Dermis microvascular lymphatic vessel endothelial cell (primary cell): ENCODE measurements at regions not wholly inside any gene's neighbourhood (a gene's known extent, or its start where the extent isn't known, plus 50 kb on each side); places are given as distances from the start of the nearest gene placed in this dataset.

ENCODE experiments used
- DNase-seq, 2 donors: peaks; one replicate each; pipeline versions ENCODE4 v3.0.0 to v3.0.0-alpha.2; 2010; ENCODE audit warnings: low read depth in 2 of 2

DNA sequence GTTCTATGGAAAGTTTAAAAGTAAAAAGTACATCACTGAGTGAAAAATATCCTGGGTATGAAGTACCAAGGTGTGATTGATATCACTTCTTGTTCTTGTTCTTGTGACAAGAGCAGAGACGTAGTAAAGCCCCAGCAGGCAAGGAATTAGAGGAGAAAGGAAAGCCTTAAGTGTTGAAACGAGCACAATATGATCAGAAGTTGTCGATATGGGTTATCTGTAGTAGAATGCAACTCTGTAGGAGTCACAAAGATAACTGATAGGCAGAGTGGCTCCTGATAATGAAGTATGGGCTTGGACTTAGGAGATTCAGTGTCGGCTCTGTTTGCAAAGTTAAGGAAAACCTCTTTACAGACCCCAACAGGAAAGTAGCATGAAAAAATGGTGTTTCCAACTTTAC lies 1179.1 kb downstream of the DTWD2 start:
- no peak for DNase-seq

DNA sequence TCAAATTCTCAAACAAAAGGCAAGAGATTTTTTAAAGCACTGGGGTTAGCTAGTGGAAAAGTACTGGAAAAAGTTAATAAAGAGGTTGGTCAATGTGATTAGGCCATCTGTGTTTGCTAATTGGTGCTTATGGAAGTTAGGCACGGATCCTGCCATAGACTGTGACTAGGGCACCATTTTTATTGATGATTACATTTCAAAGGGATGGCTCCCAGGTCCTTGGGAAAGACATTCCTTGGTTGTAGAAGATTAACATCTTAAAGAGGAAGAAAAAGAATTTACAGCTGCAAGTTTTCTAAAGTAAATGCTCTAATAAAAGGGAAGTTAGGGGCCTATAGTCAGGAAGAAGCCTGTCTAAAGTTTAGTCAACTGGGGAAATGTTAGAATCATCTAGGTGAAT lies 1183.3 kb downstream of the DTWD2 start:
- no peak for DNase-seq

DNA sequence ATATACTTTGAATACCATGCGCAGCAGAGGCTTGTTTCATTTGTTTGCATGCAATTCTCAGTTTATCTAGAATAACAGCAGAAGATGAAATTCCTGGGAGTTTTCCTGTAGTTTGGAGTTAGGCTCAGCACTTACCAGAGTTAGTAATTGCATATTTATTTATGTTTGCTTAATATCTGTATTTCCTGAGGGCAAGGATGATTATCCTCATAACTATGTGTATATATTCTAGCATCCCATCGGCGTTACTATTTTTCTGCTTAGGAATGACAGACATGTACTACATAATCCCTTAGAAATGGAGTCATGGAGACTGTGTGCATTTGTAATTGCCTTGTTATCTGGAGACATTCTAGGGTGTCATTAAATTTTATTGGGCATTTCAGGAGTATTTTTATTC lies 1184.8 kb downstream of the DTWD2 start:
- no peak for DNase-seq

DNA sequence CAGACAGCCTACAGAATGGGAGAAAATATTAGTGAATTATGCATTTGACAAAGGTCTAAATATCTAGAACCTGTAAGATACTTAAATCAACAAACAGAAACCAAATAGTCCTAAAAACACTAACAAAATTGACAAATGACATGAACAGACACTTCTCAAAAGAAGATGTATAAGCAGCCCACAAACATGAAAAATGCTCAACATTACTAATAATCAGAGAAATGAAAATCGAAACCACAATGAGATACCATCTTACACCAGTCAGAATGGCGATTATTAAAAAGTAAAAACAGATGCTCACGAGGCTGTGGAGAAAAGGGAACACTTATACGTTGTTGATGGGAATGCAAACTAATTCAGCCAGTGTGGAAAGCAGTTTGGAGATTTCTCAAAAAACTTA lies 1186.8 kb downstream of the DTWD2 start:
- DNase-seq, result no peak

DNA sequence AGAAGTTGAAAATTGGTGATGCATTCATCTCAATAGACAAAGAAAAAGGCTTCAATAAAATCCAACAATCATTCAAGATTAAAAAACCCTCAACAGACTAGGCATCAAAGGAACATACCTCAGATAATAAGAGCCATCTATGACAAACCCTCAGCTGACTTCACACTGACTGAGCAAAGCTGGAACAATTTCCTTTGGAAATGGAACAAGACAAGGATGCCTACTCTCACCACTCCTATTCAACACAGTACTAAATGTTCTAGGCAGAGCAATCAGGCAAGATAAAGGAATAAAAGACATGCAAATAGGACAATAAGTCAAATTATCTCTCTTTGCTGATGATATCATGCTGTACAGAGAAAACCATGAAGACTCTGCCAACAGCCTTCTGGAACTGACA lies 1188.1 kb downstream of the DTWD2 start:
- no peak for DNase-seq

DNA sequence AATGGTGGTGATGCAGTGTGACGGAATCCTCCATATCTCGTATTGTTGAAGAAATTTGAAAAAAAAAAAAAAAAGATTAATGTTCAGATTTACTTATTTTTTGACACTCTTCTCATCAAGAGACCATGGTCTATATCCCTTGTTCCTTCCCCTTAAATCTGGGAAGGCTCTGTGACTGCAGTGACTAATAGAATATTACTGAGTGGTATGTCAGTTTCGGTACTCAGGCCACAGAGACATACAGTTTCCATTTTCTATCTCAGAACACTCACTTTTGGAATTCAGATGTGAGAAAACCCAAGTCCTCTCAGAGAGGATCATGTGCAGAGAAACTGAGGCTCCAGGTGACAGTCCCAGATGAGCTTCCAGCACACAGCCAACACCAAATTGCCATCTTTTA lies 1193.5 kb downstream of the DTWD2 start:
- no peak for DNase-seq

DNA sequence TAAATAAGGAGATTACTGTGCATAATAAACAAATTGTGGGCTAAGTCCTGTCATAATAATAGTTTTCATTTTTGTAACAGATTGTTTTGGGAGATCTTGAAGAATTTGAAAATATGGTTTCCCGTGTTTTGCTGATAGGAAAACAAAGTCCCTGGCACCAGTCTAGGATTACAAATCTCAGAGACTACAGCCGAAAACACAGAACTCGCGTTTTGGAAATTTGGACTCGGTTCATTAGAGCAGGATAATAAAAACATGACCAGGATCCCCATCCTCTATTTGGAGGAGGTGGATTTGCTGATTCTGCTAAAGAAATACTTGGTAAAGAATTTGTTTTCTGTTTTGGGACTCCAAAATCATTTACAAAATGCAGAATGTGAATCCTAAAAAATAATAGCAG lies 1194.4 kb downstream of the DTWD2 start:
- no peak for DNase-seq

DNA sequence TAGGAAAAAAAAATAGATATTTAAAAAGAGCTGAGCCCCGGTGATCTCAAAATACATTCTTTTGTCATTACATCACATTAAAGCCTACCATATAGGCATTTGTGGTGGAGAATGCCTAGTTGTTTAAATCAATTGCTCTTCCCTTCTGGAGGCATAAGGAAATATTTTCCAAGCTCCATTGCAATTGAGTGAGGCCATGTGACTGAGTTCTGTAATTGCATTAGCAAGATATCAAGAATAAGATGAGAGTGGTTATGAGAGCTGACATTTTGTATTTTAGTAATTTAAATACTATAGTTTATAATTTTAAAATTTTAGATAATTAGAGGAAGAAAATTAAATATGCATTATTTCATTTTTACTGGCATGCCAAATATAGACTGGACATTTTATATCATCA lies 1195.9 kb downstream of the DTWD2 start:
- no peak for DNase-seq

DNA sequence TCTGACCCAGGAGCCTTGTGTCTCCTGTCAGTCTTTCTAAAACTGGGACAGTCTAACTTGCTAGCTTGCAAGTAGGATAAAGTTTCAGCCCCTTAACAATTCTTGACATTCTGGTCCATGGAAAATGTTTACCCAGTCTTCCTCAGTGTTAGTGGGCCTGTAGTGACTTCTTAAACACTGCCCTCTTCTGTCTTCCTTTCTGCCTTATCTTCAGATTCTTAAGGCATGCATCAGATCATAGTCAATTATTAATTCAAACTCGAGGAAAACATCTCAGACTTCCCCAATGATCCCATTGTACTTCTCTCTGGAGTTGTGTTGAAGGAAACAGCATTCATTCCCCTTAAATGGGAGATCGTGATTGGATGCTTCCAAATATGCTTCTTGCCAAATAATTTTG lies 1199.8 kb downstream of the DTWD2 start:
- no peak for DNase-seq

DNA sequence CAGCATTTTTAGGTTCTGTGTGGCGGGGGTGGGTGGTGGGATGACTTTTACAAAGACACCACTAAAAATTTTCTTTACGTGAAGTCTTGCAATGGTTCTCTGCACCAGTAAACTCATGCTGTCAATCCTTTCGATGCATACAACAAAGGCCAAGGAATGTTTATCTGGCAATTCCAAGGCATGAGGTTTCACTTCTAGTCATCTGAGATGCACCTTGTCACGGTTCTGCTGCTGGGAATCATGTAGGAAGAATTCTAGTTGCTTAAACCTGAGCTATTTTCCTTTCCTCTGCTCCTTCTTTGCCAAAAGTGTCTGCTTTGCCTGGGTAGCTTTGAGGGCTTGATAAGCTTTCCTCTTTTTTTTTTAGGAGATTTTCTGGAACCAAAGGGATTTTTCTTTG lies 1204.5 kb upstream of the SEMA6A start:
- no peak for DNase-seq

DNA sequence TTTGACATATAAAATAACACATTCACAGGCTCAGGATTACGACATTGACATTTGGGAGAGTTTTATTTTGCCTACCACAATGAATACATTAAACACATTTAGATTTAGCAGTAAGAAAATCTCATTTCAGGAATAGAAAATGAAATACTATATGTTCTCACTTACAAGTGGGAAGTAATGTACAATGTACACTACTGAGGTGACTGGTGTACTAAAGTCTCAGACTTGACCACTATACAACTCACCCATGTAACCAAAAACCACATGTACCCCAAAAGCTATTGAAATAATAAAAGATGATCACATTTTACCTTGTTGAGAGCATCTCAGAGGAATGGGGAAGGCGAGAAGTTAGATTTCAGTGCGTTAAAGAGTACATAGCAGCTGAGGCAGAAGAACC lies 1202.4 kb upstream of the SEMA6A start:
- DNase-seq, result no peak

DNA sequence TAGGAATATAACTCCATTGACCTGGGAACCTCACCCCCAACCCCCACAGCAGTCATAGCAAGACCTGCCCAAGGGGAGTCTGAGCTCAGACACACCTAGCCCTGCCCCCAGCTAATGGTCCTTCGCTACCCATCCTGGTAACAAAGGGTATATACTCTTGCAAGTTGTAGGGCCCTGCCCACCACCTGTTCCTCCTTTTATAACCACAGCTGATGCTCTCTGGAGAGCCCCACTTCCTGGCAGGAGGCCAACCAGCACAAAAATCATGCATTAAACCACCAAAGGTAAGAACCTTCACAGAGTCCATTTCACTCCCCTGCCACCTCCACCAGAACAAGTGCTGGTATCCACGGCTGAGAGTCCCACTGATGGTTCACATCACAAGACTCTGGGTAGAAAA lies 1195.3 kb upstream of the SEMA6A start:
- DNase-seq, result no peak

DNA sequence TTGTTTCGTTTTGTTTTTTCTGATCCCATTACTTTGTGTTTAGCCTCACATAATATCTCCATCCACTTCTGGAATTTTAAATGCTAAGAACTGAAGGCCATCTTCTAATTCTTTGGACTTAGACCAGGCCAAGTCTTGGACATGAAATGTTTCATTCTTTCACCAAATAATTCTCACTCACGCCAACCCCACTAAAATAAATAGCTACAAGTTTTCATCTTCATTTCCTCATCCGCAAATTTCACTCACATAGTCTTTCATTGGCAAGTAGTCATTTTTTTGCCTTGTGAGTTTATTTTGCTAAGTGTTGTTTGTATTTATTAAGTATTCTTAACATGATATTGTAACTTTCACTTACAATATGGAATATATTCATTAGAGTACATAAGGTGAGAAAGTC lies 1188.6 kb upstream of the SEMA6A start:
- DNase-seq, result no peak

DNA sequence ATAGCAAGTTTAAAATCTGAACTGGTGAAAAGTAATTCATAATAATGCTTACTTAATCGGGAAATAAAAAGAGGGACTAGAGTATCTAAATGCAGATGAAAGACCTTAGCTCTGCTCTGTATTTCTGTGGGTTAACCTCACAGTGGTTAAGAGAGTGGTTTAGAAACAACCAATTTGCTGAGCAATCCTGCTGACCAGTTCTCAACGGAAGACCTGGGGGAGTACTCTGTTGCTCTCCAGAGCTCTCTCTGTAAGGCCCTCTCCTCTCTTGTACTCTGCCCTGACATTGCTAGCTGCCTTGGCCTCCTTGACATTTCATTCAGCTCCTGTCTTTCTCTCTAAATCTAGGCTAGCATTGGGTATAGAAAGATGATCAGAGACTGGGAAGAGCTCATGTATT lies 1186.6 kb upstream of the SEMA6A start:
- DNase-seq, result no peak

DNA sequence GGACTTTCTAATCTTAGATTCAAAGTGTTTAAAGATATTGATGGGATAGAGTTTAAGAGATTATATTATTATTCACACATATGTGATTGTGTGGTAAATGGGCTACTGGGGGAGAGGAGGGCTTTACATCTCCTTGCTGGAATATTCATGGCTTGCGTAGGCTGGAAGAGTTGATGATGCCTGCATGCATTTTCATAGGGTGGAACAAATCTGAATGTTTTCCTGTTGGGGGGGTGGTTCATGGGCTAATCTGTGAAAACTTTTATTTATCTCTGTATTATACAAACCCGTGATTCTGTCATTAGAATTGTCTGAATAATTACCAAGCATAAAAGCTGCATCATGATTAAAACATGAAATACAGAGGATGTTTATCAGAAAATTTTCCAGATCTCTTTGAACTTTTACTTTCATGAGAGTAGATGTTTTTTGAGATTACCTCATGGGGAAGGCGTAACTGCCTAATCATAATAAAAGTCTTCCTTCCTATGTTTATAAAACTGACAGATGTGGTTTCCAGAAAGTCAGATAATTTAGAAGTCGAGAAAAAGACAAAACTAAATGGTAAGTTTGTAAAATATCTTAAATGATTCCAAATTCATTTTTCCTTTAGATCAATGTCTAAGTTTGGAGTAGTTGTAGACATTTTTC lies 1185.4 kb upstream of the SEMA6A start:
- no peak for DNase-seq

DNA sequence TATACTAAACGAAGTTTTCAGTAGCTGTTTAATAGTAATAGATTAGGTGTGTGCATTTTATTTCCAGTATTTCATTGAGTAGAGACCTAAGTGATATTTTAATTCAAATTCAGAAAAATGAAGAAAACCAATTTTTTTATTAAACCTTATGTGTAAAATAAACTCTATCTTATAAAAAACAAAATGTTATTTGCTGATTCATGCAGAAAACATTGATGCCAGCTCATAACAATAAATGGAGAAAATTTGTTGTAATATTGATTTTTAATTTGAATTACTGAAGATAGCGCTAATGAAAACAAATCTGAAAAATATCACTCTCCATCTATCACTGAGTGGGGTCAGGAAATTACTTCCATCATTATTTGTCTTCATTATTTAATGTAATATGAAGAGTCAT lies 1177.8 kb upstream of the SEMA6A start:
- DNase-seq, result no peak

DNA sequence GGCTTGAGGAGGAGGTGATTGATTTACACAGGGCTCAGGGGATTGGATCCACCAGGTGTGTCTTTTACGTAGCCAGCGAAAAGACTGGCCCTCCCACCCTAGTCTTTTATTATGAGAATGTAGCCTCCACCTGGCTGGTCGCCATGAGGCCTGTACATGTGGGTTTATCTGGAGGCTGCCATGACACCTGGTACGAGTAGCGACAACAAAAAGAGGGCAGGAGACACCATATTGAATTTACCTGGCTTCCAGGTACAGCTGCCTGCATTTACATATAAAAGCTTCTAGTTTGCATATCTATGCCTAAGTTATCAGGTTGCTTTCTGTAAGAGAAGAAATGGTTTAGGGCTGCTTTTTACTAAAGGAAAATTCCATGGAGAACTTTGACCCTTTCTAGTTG lies 1173.7 kb upstream of the SEMA6A start:
- no peak for DNase-seq

DNA sequence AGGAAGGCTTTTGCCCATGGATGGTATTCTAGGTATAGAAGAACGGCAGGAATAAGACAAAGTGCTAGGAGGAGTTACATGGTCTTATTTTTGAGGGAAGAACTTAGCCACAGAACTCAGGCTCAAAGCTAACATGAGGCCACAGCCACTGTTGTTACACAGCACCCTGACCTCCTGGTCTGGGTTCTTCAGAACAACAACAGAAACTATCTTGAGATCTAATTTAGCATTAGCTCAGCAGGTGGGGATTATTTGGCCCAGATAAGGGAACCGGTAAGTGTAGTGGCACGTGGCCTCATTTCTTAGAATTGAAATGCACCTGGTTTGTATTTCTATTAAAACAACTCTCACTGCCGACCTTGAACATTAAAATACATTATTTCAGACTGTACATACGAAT lies 1168.7 kb upstream of the SEMA6A start:
- no peak for DNase-seq

DNA sequence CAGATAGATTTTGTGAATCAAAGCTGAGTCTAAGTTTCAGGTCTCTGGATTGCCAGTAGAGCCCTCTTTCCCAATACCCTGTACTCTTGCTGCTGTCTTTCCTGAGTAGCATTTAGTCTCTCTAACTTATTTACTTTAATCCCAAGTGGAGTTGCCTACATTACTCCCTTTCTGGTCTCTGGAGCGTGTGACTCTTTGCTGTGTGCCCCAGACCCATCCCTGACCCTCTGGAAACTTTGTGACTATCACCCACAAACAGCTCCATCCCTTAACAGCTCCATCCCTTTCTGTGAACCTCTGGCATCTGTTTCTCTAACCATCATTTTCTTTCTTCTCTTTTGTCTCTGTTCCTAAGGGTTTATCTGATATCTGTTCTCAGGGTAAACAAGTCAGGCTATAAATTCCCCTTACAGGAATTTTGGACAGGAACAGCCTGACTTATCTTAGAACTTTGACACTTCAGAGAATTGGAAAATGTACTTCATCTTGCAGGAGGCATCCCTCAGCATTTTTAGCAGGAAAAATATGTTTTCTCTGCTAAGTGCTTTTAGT lies 1167.1 kb upstream of the SEMA6A start:
- DNase-seq, result no peak

DNA sequence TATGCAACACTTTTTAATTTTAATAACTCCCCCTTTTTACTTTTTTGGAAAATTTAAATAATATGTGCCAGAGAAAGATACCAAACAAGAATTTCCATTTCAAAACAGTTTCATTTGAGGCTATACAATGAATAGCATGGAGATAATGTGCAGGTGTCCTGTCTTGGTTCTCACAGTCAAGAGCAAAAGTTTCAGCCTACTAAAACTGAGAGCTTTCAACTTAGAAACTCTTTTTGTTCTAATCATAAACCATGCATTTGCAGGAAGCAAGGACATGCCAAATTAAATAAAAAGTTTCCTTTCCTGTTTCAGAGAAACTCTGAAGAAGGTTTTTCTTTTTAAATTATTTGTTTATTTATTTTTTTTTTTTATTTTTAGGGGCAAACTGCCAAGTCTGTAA lies 1165.6 kb upstream of the SEMA6A start:
- DNase-seq, result no peak

DNA sequence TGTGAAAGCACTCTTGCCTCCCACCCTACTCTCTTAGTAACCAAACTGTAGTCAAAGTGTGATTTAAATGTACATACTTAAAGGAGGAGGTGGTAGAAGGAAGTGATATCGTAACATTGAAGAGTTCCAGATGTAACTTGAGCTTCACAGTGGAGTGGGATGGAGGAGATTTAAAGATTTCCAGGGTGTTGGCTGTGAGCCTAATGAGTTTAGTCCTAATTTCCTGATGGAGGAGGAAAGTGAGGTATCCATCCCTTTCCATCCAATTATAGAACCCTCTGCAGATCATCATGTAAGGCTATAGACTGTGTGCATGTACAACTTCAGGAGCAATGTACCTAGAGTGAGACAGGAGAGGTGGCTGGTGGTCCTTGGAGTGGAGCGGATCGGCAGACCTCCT lies 1163.9 kb upstream of the SEMA6A start:
- DNase-seq, result no peak

DNA sequence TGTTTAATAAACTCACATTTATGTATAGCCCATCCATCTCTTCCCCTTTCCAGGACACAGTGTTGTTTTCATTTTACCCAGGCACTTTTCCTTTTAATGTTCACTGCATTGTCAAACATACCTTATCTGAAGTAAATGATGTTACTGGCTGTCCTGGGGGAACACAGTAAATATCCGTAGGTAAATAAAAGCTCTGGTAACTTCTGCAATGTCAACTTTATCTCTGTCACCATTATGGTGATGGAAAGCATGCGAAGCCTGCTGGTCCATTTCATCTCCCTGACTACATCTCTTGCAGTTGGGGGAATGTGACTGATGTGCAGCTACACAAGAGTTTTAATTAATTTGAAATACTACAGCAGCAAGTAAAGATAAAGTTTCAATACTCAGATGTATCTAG lies 1162.1 kb upstream of the SEMA6A start:
- no peak for DNase-seq

DNA sequence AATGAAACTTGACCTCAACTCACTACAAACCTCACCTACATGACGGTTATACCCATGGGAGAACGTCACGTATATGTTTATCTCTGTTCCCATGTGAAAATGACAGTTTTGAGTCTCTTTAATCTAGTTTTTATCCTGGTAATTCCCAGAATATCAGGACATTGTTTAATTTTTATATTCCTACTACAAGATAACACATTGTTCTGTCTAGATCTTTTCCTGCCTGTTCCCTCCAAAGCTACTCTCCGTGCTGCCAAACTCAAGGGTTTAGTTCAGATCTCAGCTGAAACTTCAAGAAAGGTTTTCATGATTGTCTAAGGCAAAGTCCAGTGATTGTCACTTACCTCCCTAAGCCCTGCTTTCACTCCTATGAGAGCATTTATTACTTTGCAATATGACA lies 1159.4 kb upstream of the SEMA6A start:
- DNase-seq, result no peak

DNA sequence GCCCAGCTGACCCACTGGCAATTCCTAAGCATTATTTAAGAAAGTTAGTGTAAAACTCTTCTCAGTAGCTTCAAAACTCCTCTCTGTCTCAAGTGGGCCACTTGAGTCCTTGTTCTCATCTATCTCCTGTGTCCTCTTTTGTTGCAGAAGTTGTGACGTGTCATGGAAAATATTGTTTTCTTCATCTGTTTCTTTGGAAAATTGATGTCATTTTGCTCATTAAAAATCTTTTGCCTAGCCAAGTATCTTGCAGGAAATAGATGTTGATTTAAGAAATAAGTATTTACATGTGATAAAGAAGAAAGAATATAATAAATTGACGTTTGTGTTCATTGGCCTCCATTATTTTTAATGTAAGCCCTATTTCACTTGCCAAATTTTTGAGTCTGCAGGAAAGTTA lies 1158.4 kb upstream of the SEMA6A start:
- DNase-seq, result no peak
